ENCODE measurements at regions not wholly inside any gene's neighbourhood (a gene's known extent, or its start where the extent isn't known, plus 50 kb on each side); places are given as distances from the start of the nearest gene placed in this dataset.

- H3K4me2 ChIP-seq (ENCODE audit: low read length), result no peak overlapping the region
- no peaks in the 10 kb centered on the region for H3F3A ChIP-seq (ENCODE audit: control insufficient read depth, insufficient read depth)
- H3K4me1 ChIP-seq (ENCODE audit: control insufficient read depth, low read length), result no peaks in the 10 kb centered on the region
- no peaks in the 10 kb centered on the region for H3K79me2 ChIP-seq (ENCODE audit: control insufficient read depth, low read length)
- H3K9me2 ChIP-seq (replicated peaks; ENCODE audit: control insufficient read depth, low read length), result no peaks in the 10 kb centered on the region
- no peaks in the 10 kb centered on the region for H4K20me1 ChIP-seq (ENCODE audit: control insufficient read depth, insufficient read depth, low read depth, low read length)
- no peak overlapping the region for H3K4me3 ChIP-seq (ENCODE audit: low read length)
- H3K36me3 ChIP-seq (ENCODE audit: control insufficient read depth, low read length), result no peaks in the 10 kb centered on the region
- no peaks in the 10 kb centered on the region for H3K27me3 ChIP-seq (ENCODE audit: control insufficient read depth, low read length)
- no peak overlapping the region for H3K27ac ChIP-seq (ENCODE audit: low read depth, low read length)
- no peaks in the 10 kb centered on the region for H3K9me3 ChIP-seq (ENCODE audit: control insufficient read depth, insufficient read depth, low read length)
- TF ChIP-seq, protein P1, sequence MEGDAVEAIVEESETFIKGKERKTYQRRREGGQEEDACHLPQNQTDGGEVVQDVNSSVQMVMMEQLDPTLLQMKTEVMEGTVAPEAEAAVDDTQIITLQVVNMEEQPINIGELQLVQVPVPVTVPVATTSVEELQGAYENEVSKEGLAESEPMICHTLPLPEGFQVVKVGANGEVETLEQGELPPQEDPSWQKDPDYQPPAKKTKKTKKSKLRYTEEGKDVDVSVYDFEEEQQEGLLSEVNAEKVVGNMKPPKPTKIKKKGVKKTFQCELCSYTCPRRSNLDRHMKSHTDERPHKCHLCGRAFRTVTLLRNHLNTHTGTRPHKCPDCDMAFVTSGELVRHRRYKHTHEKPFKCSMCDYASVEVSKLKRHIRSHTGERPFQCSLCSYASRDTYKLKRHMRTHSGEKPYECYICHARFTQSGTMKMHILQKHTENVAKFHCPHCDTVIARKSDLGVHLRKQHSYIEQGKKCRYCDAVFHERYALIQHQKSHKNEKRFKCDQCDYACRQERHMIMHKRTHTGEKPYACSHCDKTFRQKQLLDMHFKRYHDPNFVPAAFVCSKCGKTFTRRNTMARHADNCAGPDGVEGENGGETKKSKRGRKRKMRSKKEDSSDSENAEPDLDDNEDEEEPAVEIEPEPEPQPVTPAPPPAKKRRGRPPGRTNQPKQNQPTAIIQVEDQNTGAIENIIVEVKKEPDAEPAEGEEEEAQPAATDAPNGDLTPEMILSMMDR (IDR thresholded peaks at IDR 0.05; ENCODE audit: low read depth, low read length, poor library complexity, severe bottlenecking), result no peak
- no peak for TF ChIP-seq EZH2phosphoT487 (IDR thresholded peaks at IDR 0.05; ENCODE audit: borderline replicate concordance, low read length)
Measured at GRCh38 chr18:30622635-30623034, 419.9 kb downstream of the DSC3 start.

DNA sequence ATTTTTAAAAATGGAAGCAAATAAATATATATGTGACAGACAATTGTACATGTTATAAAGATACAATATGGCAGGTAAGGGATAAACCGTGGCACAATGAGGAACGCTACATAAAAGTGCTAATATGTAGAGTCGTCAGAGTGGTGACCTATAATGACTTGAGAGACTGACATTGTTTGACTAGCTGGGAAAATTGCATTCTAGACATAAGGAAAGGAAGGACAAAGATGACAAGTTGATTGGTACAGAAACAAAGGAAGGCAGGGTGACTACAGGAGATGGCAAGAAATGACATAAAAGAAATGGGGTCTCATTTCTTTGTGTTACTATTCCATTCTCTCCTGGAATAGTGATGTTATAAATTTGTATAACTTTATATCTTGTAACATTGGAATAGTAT lies 420.4 kb downstream of the DSC3 start:
- H3K27me3 ChIP-seq (ENCODE audit: control insufficient read depth, low read length), result no peaks in the 10 kb centered on the region
- H3K9me2 ChIP-seq (replicated peaks; ENCODE audit: control insufficient read depth, low read length), result no peaks in the 10 kb centered on the region
- H3K4me2 ChIP-seq (ENCODE audit: low read length), result no peak overlapping the region
- no peaks in the 10 kb centered on the region for H3K36me3 ChIP-seq (ENCODE audit: control insufficient read depth, low read length)
- no peak for TF ChIP-seq EZH2phosphoT487 (IDR thresholded peaks at IDR 0.05; ENCODE audit: borderline replicate concordance, low read length)
- TF ChIP-seq, protein P1 (IDR thresholded peaks at IDR 0.05; ENCODE audit: low read depth, low read length, poor library complexity, severe bottlenecking), result no peak
- H4K20me1 ChIP-seq (ENCODE audit: control insufficient read depth, insufficient read depth, low read depth, low read length), result no peaks in the 10 kb centered on the region
- no peaks in the 10 kb centered on the region for H3F3A ChIP-seq (ENCODE audit: control insufficient read depth, insufficient read depth)
- no peak overlapping the region for H3K27ac ChIP-seq (ENCODE audit: low read depth, low read length)
- H3K4me3 ChIP-seq (ENCODE audit: low read length), result no peak overlapping the region
- H3K79me2 ChIP-seq (ENCODE audit: control insufficient read depth, low read length), result no peaks in the 10 kb centered on the region
- no peaks in the 10 kb centered on the region for H3K9me3 ChIP-seq (ENCODE audit: control insufficient read depth, insufficient read depth, low read length)
- H3K4me1 ChIP-seq (ENCODE audit: control insufficient read depth, low read length), result no peaks in the 10 kb centered on the region

- H3K36me3 ChIP-seq (ENCODE audit: control insufficient read depth, low read length), result no peaks in the 10 kb centered on the region
- H3K4me3 ChIP-seq (ENCODE audit: low read length), result no peak overlapping the region
- H3K9me3 ChIP-seq (ENCODE audit: control insufficient read depth, insufficient read depth, low read length), result no peaks in the 10 kb centered on the region
- H3K4me2 ChIP-seq (ENCODE audit: low read length), result no peak overlapping the region
- TF ChIP-seq, protein P1 (IDR thresholded peaks at IDR 0.05; ENCODE audit: low read depth, low read length, poor library complexity, severe bottlenecking), result no peak
- TF ChIP-seq EZH2phosphoT487 (IDR thresholded peaks at IDR 0.05; ENCODE audit: borderline replicate concordance, low read length), result no peak
- H4K20me1 ChIP-seq (ENCODE audit: control insufficient read depth, insufficient read depth, low read depth, low read length), result no peaks in the 10 kb centered on the region
- no peaks in the 10 kb centered on the region for H3K4me1 ChIP-seq (ENCODE audit: control insufficient read depth, low read length)
- no peaks in the 10 kb centered on the region for H3K79me2 ChIP-seq (ENCODE audit: control insufficient read depth, low read length)
- H3F3A ChIP-seq (ENCODE audit: control insufficient read depth, insufficient read depth), result no peaks in the 10 kb centered on the region
- H3K27ac ChIP-seq (ENCODE audit: low read depth, low read length), result no peak overlapping the region
- H3K27me3 ChIP-seq (ENCODE audit: control insufficient read depth, low read length), result no peaks in the 10 kb centered on the region
- no peaks in the 10 kb centered on the region for H3K9me2 ChIP-seq (replicated peaks; ENCODE audit: control insufficient read depth, low read length)
Measured at GRCh38 chr18:30618567-30618966, 424.0 kb downstream of the DSC3 start.

GRCh38 chr18:30616414-30616813 lies 426.1 kb downstream of the DSC3 start:
- no peak for TF ChIP-seq EZH2phosphoT487 (IDR thresholded peaks at IDR 0.05; ENCODE audit: borderline replicate concordance, low read length)
- TF ChIP-seq, protein P1 (IDR thresholded peaks at IDR 0.05; ENCODE audit: low read depth, low read length, poor library complexity, severe bottlenecking), result no peak
- H3K9me2 ChIP-seq (replicated peaks; ENCODE audit: control insufficient read depth, low read length), result no peaks in the 10 kb centered on the region
- no peaks in the 10 kb centered on the region for H3K36me3 ChIP-seq (ENCODE audit: control insufficient read depth, low read length)
- no peaks in the 10 kb centered on the region for H4K20me1 ChIP-seq (ENCODE audit: control insufficient read depth, insufficient read depth, low read depth, low read length)
- H3K79me2 ChIP-seq (ENCODE audit: control insufficient read depth, low read length), result no peaks in the 10 kb centered on the region
- no peaks in the 10 kb centered on the region for H3K9me3 ChIP-seq (ENCODE audit: control insufficient read depth, insufficient read depth, low read length)
- H3K4me3 ChIP-seq (ENCODE audit: low read length), result no peak overlapping the region
- H3K4me2 ChIP-seq (ENCODE audit: low read length), result no peak overlapping the region
- H3F3A ChIP-seq (ENCODE audit: control insufficient read depth, insufficient read depth), result no peaks in the 10 kb centered on the region
- no peaks in the 10 kb centered on the region for H3K27me3 ChIP-seq (ENCODE audit: control insufficient read depth, low read length)
- H3K27ac ChIP-seq (ENCODE audit: low read depth, low read length), result no peak overlapping the region
- H3K4me1 ChIP-seq (ENCODE audit: control insufficient read depth, low read length), result no peaks in the 10 kb centered on the region

All from DOHH2 (cell line).